ENCODE measurements at regions not wholly inside any gene's neighbourhood (a gene's known extent, or its start where the extent isn't known, plus 50 kb on each side); places are given as distances from the start of the nearest gene placed in this dataset.
"Not testable (repeated sequence)": the region's sequence is repeated elsewhere in the genome, so short reads cannot be mapped to it uniquely, and the experiment has no call there.

GRCh38 chr4:18695733-18696527 is 674.4 kb upstream of the LCORL start:
- H3K4me1 ChIP-seq: no peaks in the 10 kb centered on the region
- H3K4me3 ChIP-seq: no peak overlapping the region
- 93 to 95% methylated on average over 18 of the region's 18 CpGs for WGBS, 2 donors
- TF ChIP-seq EP300 (IDR thresholded peaks at IDR 0.05) (no peak), CTCF (IDR thresholded peaks at IDR 0.05) (no peak), POLR2AphosphoS5 (IDR thresholded peaks at IDR 0.05) (no peak), POLR2A (IDR thresholded peaks at IDR 0.05) (no peak)
- H3K27me3 ChIP-seq: no peaks in the 10 kb centered on the region
- DNase-seq: no peak
- intact Hi-C loops (cut with DNase I): no loop called here
- H3K27ac ChIP-seq: no peak overlapping the region
- H3K36me3 ChIP-seq: no peaks in the 10 kb centered on the region
- H3K9me3 ChIP-seq: no peaks in the 10 kb centered on the region

GRCh38 chr4:18691431-18692200 is 670.1 kb upstream of the LCORL start:
- no peak for DNase-seq
- 34 to 36% methylated on average over 9 of the region's 9 CpGs for WGBS, 2 donors
- no peaks in the 10 kb centered on the region for H3K27me3 ChIP-seq

GRCh38 chr4:18690291-18690955 is 668.9 kb upstream of the LCORL start:
- TF ChIP-seq POLR2A (IDR thresholded peaks at IDR 0.05) (no peak), CTCF (IDR thresholded peaks at IDR 0.05) (no peak), POLR2AphosphoS5 (IDR thresholded peaks at IDR 0.05) (no peak), EP300 (IDR thresholded peaks at IDR 0.05) (no peak)
- Histone ChIP-seq H3K27me3 (no peaks in the 10 kb centered on the region), H3K4me1 (peaks cover 0 to 26% (median 5%) of the 10 kb centered on the region in 4 donors), H3K9me3 (no peaks in the 10 kb centered on the region), H3K36me3 (no peaks in the 10 kb centered on the region), H3K4me3 (no peak overlapping the region), H3K27ac (no peak overlapping the region)
- WGBS, 2 donors: 77 to 90% methylated on average over 2 of the region's 2 CpGs
- no peak for DNase-seq
- intact Hi-C loops (cut with DNase I): loop anchor here (5.0 kb wide), 1 partner anchor 242 kb away; no protein-coding TSS in a partner anchor

More at GRCh38 chr4:18691431-18692200, 670.1 kb upstream of the LCORL start:
- Histone ChIP-seq H3K36me3 (no peaks in the 10 kb centered on the region), H3K9me3 (no peaks in the 10 kb centered on the region), H3K4me3 (no peak overlapping the region), H3K4me1 (peaks cover 0 to 18% (median 5%) of the 10 kb centered on the region in 4 donors), H3K27ac (no peak overlapping the region)
- TF ChIP-seq EP300 (IDR thresholded peaks at IDR 0.05) (no peak), POLR2A (IDR thresholded peaks at IDR 0.05) (no peak), POLR2AphosphoS5 (IDR thresholded peaks at IDR 0.05) (no peak), CTCF (IDR thresholded peaks at IDR 0.05) (no peak)
- intact Hi-C loops (cut with DNase I): loop anchor here (5.0 kb wide), 1 partner anchor 241 kb away; no protein-coding TSS in a partner anchor

GRCh38 chr4:18689308-18690115 is 668.0 kb upstream of the LCORL start:
- peak; percentile 74 for DNase-seq
- H3K4me1 ChIP-seq: peaks cover 0 to 26% (median 5%) of the 10 kb centered on the region in 4 donors
- 15 to 16% methylated on average over 7 of the region's 7 CpGs for WGBS, 2 donors
- no peaks in the 10 kb centered on the region for H3K9me3 ChIP-seq
- TF ChIP-seq EP300 (IDR thresholded peaks at IDR 0.05) (no peak), POLR2AphosphoS5 (IDR thresholded peaks at IDR 0.05) (no peak), POLR2A (IDR thresholded peaks at IDR 0.05) (no peak), CTCF (IDR thresholded peaks at IDR 0.05) (peak; percentile 67 to 86 (median 77))
- intact Hi-C loops (cut with DNase I): loop anchor here (5.0 to 10.0 kb wide), 5 partner anchors 243 to 1995 kb away; partner anchors contain the start of gene SLIT2
- H3K36me3 ChIP-seq: no peaks in the 10 kb centered on the region
- H3K27me3 ChIP-seq: no peaks in the 10 kb centered on the region
- no peak overlapping the region for H3K4me3 ChIP-seq
- H3K27ac ChIP-seq: no peak overlapping the region

- not testable (repeated sequence) for H3K27ac ChIP-seq, H3K4me3 ChIP-seq, H3K36me3 ChIP-seq, H3K9me3 ChIP-seq, H3K27me3 ChIP-seq, DNase-seq
- intact Hi-C loops (cut with DNase I): loop anchor here (5.0 to 10.0 kb wide), 4 partner anchors 536 to 1996 kb away; partner anchors contain the start of gene SLIT2
- peaks cover 0 to 26% (median 5%) of the 10 kb centered on the region in 4 donors for H3K4me1 ChIP-seq
- WGBS, 2 donors: 39 to 84% methylated on average over 9 of the region's 9 CpGs
These were observed 666.8 kb upstream of the LCORL start for GRCh38 chr4:18688351-18688750.

All from sigmoid colon (tissue), 6 donors.